SU-DHL-6 (cell line): ENCODE measurements at regions not wholly inside any gene's neighbourhood (a gene's known extent, or its start where the extent isn't known, plus 50 kb on each side); places are given as distances from the start of the nearest gene placed in this dataset.

Experiments
- CTCF ChIP-seq: fragments of 200-600 bp; sonication (generic); IDR thresholded peaks from one replicate; pipeline ENCODE4 v1.5.1; 2017; ENCODE audit warnings: antibody characterized with exemption, mild to moderate bottlenecking, low read length, moderate library complexity; ENCODE audit not compliant: insufficient read depth, poor library complexity, severe bottlenecking
- EZH2phosphoT487 ChIP-seq: fragments of 200-600 bp; sonication (generic), shearing (Covaris generic); conservative IDR thresholded peaks from 2 replicates; pipeline ENCODE4 v1.6.1; 2018; ENCODE audit warnings: mild to moderate bottlenecking, antibody characterized with exemption, low read length, moderate library complexity, mixed read lengths

- TF ChIP-seq CTCF (no peak), EZH2phosphoT487 (no peak)
Observed at GRCh38 chr6:153767127-153767526, 271.9 kb upstream of the OPRM1 start.
